GM18907 (cell line): ENCODE measurements at regions not wholly inside any gene's neighbourhood (a gene's known extent, or its start where the extent isn't known, plus 50 kb on each side); places are given as distances from the start of the nearest gene placed in this dataset.
"Not testable (repeated sequence)": the region's sequence is repeated elsewhere in the genome, so short reads cannot be mapped to it uniquely, and the experiment has no call there.

Experiments used
- ATAC-seq: cut with Tn5 transposase; IDR thresholded peaks from one replicate; pipeline ENCODE4 v1.9.1; 2021; ENCODE audit warnings: mild to moderate bottlenecking, moderate library complexity; ENCODE audit not compliant: unreplicated experiment

- ATAC-seq, result not testable (repeated sequence)
Observed at GRCh38 chr4:67412153-67412712, 133.1 kb downstream of the CENPC start.

- no peak for ATAC-seq
Observed at GRCh38 chr4:67403342-67403741, 142.0 kb downstream of the CENPC start.

DNA sequence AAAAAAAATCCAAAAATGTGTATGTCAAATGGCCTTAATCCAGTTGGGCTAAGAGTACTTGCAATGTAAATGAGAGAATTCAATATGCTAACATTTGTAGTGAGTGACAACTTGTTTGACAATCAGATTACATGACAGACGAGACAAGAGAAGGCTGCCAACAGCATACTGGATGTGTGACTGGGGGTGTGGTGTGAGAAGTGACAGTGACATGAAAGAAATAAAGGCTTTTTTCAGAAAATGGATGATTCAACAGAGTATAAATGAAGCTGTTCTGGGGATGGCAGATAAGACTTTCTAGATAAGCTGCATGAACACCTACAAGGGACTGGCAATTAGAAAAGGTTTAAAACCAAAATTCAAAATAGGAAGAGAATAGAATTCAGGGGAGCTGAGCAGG is 143.4 kb downstream of the CENPC start:
- no peak for ATAC-seq

- no peak for ATAC-seq
Observed at GRCh38 chr4:67397931-67398330, 147.4 kb downstream of the CENPC start.

- no peak for ATAC-seq
Observed at GRCh38 chr4:67397031-67397430, 148.3 kb downstream of the CENPC start.

GRCh38 chr4:67396008-67396407 is 149.3 kb downstream of the CENPC start:
- no peak for ATAC-seq

- ATAC-seq, result no peak
Observed at GRCh38 chr4:67394879-67395278, 150.4 kb downstream of the CENPC start.

DNA sequence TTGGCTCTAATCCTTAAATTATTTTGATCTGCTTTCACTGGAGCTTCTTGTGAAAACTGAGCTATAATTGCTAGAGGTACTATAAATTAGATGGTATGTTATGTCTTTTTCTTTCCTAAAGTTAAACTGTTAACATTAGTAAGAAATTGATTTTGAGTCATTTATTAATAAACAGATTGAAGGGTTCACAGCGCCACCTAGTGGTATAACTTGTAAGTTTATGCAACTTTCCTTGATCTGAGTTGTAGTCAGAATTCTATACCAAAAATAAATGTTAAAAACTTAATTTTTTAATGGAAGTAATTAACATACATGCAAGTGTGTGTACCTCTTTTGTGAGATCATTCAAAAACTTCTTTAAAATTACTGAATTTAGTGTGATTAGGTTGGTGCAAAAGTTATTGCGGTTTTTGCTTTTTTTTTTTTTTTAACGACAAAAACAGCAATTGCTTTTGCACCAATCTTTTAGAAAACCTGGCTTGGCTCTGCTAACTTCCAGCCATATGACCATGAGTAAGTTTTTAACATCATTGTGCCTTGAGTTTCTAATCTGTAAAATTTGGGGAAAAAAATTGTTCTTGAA is 151.5 kb downstream of the CENPC start:
- no peak for ATAC-seq

DNA sequence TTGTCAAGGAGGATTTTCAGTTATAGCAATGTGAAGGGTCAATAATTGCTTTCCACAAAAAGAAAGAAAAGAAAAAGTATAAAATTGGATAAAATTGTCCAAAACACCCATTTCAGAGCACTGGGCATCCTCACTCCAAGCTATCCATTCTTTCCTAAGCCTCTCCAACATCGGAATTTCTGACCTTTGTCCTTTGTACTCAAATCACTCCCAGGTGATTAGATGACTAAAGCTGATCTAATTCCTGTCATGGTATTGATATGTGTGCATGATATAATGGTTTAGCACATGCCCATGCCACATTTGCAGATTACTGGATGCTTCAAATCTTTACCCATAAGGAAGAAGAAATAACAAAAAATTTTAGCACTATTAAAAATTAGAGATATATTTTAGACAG is 152.3 kb downstream of the CENPC start:
- no peak for ATAC-seq

DNA sequence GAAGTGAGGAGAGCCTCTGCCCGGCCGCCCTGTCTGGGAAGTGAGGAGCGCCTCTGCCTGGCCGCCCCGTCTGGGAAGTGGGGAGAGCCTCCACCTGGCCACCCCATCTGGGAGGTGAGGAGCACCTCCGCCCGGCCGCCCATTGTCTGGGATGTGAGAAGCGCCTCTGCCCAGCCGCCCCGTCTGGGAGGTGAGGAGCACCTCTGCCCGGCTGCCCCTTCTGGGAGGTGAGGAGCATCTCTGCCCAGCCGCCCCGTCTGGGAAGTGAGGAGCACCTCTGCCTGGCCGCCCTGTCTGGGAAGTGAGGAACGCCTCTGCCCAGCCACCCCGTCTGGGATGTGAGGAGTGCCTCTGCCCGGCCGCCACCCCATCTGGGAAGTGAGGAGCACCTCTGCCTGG is 163.9 kb downstream of the CENPC start:
- ATAC-seq, result not testable (repeated sequence)

DNA sequence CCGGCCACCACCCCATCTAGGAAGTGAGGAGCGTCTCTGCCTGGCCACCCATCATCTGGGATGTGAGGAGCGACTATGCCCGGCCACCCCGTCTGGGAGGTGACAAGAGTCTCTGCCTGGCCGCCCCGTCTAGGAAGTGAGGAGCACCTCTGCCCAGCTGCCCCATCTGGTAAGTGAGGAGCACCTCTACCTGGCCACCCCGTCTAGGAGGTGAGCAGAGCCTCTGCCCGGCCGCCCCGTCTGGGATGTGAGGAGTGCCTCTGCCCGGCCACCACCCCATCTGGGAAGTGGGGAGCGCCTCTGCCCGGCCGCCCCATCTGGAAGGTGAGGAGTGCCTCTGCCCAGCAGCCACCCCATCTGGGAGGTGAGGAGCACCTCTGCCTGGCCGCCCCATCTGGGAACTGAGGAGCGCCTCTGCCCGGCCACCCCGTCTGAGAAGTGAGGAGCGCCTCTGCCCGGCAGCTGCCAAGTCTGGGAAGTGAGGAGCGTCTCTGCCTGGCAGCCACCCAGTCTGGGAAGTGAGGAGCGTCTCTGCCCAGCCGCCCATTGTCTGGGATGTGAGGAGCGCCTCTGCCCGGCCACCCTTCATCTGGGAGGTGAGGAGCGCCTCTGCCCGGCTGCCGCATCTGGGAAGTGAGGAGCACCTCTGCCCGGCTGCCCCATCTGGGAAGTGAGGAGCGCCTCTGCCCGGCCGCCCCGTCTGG is 164.4 kb downstream of the CENPC start:
- ATAC-seq, result not testable (repeated sequence)

GRCh38 chr4:67380154-67380553 is 165.1 kb downstream of the CENPC start:
- no peak for ATAC-seq

GRCh38 chr4:67375291-67375690 is 170.0 kb downstream of the CENPC start:
- ATAC-seq, result no peak

DNA sequence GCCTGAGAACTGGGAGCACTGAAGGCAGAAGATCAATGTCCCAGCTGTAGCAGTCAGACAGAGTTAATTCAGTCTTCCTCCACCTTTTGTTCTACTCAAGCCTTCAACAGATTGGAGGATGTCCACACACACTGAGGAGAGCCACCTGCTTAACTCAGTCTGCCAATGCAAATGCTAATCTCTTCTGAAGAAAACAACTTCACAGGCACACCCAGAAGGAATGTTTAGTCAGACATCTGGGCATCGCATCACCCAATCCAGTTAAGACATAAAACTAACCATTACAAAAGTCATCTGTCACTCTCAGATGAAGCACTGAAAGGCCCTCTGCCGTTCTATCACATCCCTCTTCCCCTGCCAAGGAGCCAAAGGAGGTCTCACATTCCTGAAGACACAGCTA is 173.7 kb downstream of the CENPC start:
- no peak for ATAC-seq

DNA sequence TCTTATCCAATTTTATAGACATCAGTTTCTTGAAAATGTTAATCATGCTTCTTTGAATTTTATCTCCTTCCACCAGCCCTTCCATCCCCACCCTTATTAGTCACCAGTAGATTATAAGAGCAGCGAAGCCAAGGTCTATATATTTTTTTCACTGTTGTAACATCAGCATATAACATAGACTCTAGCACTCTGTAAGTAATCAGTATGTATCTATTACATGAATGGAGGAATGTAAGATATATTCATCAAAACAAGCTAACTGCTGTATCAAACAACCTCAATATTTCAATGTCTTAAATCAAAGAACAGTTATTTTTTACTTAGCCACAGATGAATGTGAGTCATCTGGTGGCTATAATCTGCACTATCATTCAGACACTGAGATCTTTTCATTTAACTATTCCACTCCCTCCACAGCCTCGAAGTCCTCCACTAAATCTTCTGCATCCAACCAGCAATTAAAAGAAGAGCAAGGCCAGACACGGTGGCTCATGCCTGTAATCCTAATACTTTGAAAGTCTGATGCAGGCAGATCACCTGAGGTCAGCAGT is 178.9 kb downstream of the CENPC start:
- ATAC-seq, result no peak

- ATAC-seq, result no peak
Observed at GRCh38 chr4:67365661-67366245, 179.6 kb downstream of the CENPC start.

GRCh38 chr4:67355806-67356205 is 189.5 kb downstream of the CENPC start:
- ATAC-seq, result no peak

- ATAC-seq, result no peak
Observed at GRCh38 chr4:67346654-67347053, 198.6 kb downstream of the CENPC start.

DNA sequence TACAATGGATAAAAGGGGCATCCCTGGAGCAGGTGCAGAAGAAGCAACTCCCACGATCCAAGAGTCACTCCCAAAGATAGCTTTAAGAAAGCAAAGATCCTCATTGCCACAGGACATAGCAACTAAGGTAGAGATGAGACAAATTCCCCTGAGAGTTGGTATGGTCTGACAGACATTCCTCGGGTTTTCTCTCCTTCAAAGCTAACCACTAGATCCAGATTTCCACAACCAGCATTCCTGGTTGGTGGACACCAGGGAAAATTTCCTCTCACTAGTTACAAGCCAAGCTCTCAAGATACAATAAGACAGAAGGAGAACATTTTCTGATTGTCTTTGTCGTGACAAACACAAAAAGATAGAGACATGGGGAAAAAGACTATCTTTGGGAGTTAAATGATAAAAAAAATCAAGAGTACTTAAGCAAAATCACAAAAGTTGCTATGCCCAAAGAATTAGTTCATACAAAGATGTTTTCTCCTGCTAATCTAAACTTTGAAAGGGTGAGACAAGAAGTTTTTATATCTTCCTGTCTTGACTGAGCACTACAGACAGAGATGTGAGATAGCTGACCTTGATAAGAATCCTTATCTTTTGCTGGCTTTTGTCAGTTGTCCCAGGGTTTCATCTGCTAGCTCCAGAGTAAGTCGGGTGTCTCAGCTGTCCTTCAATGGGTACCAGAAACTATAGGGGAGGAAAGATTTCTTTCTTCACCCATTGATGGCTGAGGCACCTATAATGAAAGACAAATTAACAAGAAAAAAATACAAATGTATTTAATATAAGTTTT is 200.5 kb downstream of the CENPC start:
- ATAC-seq, result no peak

DNA sequence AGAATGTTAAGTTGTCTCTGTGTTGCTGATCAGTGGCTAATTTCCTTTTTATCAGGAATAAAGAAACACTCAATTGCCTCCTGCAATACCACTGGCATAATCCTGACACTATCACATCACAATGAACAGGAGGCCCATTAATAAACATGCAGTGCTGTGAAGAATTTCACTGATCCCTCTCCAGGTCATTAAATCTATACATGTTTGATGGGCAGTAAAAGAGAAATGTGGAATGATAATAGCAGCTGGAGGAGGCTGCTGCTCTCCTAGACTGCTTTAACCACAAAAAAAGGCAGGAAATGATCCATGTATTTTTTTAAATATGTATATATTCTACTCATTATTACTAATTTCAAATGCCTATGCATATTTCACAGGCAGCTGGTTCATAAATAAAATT is 202.1 kb downstream of the CENPC start:
- ATAC-seq, result no peak

GRCh38 chr4:67342291-67342690 is 203.0 kb downstream of the CENPC start:
- no peak for ATAC-seq
